ENCODE measurements at regions not wholly inside any gene's neighbourhood (a gene's known extent, or its start where the extent isn't known, plus 50 kb on each side); places are given as distances from the start of the nearest gene placed in this dataset.

- H3K4me1 Mint-ChIP-seq: no peaks in the 10 kb centered on the region
- peaks cover 11% of the 10 kb centered on the region for H3K9me3 Mint-ChIP-seq
- no peaks in the 10 kb centered on the region for H3K36me3 Mint-ChIP-seq (ENCODE audit: low read depth)
- ATAC-seq (replicated peaks): no peak
- H3K4me3 Mint-ChIP-seq: no peak overlapping the region
- H3K27me3 Mint-ChIP-seq: peaks cover 31% of the 10 kb centered on the region
- H3K27ac Mint-ChIP-seq: no peak overlapping the region
Observed at GRCh38 chr2:238973038-238973739, 125.3 kb downstream of the TWIST2 start.

- ATAC-seq (replicated peaks): no peak
- Mint-ChIP-seq H3K4me3 (no peak overlapping the region), H3K9me3 (peaks cover 11% of the 10 kb centered on the region), H3K27ac (no peak overlapping the region), H3K36me3 (ENCODE audit: low read depth) (no peaks in the 10 kb centered on the region), H3K4me1 (no peaks in the 10 kb centered on the region), H3K27me3 (peaks cover 34% of the 10 kb centered on the region)
Observed at GRCh38 chr2:238974081-238974480, 126.2 kb downstream of the TWIST2 start.

- Mint-ChIP-seq H3K9me3 (peaks cover 14% of the 10 kb centered on the region), H3K4me1 (no peaks in the 10 kb centered on the region)
- no peak for ATAC-seq (replicated peaks)
Observed at GRCh38 chr2:238974501-238975166, 126.7 kb downstream of the TWIST2 start.

GRCh38 chr2:238975408-238975807, 127.5 kb downstream of the TWIST2 start:
- Mint-ChIP-seq H3K9me3 (peaks cover 14% of the 10 kb centered on the region), H3K36me3 (ENCODE audit: low read depth) (no peaks in the 10 kb centered on the region), H3K27me3 (peaks cover 26% of the 10 kb centered on the region), H3K27ac (no peak overlapping the region), H3K4me3 (no peak overlapping the region), H3K4me1 (no peaks in the 10 kb centered on the region)
- no peak for ATAC-seq (replicated peaks)

More at GRCh38 chr2:238974501-238975166, 126.7 kb downstream of the TWIST2 start:
- no peak overlapping the region for H3K27ac Mint-ChIP-seq
- H3K27me3 Mint-ChIP-seq: peaks cover 31% of the 10 kb centered on the region
- no peaks in the 10 kb centered on the region for H3K36me3 Mint-ChIP-seq (ENCODE audit: low read depth)
- H3K4me3 Mint-ChIP-seq: no peak overlapping the region

- Mint-ChIP-seq H3K36me3 (ENCODE audit: low read depth) (no peaks in the 10 kb centered on the region), H3K27me3 (peaks cover 22% of the 10 kb centered on the region), H3K9me3 (peaks cover 14% of the 10 kb centered on the region), H3K4me3 (no peak overlapping the region), H3K27ac (no peak overlapping the region), H3K4me1 (no peaks in the 10 kb centered on the region)
- no peak for ATAC-seq (replicated peaks)
Observed at GRCh38 chr2:238978497-238978896, 130.6 kb downstream of the TWIST2 start.

- H3K9me3 Mint-ChIP-seq: peaks cover 14% of the 10 kb centered on the region
- H3K27ac Mint-ChIP-seq: no peak overlapping the region
Observed at GRCh38 chr2:238979636-238980035, 131.8 kb downstream of the TWIST2 start.

GRCh38 chr2:238985041-238985729, 137.3 kb downstream of the TWIST2 start:
- ATAC-seq (replicated peaks): no peak
- no peaks in the 10 kb centered on the region for H3K4me1 Mint-ChIP-seq
- H3K27ac Mint-ChIP-seq: no peak overlapping the region
- H3K27me3 Mint-ChIP-seq: no peaks in the 10 kb centered on the region
- no peaks in the 10 kb centered on the region for H3K9me3 Mint-ChIP-seq
- no peaks in the 10 kb centered on the region for H3K36me3 Mint-ChIP-seq (ENCODE audit: low read depth)
- no peak overlapping the region for H3K4me3 Mint-ChIP-seq

More at GRCh38 chr2:238979636-238980035, 131.8 kb downstream of the TWIST2 start:
- H3K27me3 Mint-ChIP-seq: peaks cover 18% of the 10 kb centered on the region
- no peaks in the 10 kb centered on the region for H3K36me3 Mint-ChIP-seq (ENCODE audit: low read depth)
- no peak overlapping the region for H3K4me3 Mint-ChIP-seq
- no peaks in the 10 kb centered on the region for H3K4me1 Mint-ChIP-seq
- ATAC-seq (replicated peaks): no peak

- Mint-ChIP-seq H3K27ac (no peak overlapping the region), H3K36me3 (ENCODE audit: low read depth) (no peaks in the 10 kb centered on the region), H3K27me3 (no peaks in the 10 kb centered on the region), H3K4me3 (no peak overlapping the region), H3K9me3 (no peaks in the 10 kb centered on the region), H3K4me1 (no peaks in the 10 kb centered on the region)
- no peak for ATAC-seq (replicated peaks)
Observed at GRCh38 chr2:238985931-238986446, 138.1 kb downstream of the TWIST2 start.

GRCh38 chr2:238986491-238987351, 138.8 kb downstream of the TWIST2 start:
- H3K27me3 Mint-ChIP-seq: peaks cover 6% of the 10 kb centered on the region

GRCh38 chr2:238987352-238987981, 139.6 kb downstream of the TWIST2 start:
- H3K36me3 Mint-ChIP-seq (ENCODE audit: low read depth): no peaks in the 10 kb centered on the region
- H3K4me1 Mint-ChIP-seq: no peaks in the 10 kb centered on the region
- no peak overlapping the region for H3K4me3 Mint-ChIP-seq
- ATAC-seq (replicated peaks): no peak
- peaks cover 7% of the 10 kb centered on the region for H3K27me3 Mint-ChIP-seq
- H3K27ac Mint-ChIP-seq: no peak overlapping the region
- no peaks in the 10 kb centered on the region for H3K9me3 Mint-ChIP-seq

More at GRCh38 chr2:238986491-238987351, 138.8 kb downstream of the TWIST2 start:
- H3K36me3 Mint-ChIP-seq (ENCODE audit: low read depth): no peaks in the 10 kb centered on the region
- no peak overlapping the region for H3K27ac Mint-ChIP-seq
- H3K4me3 Mint-ChIP-seq: no peak overlapping the region
- no peak for ATAC-seq (replicated peaks)
- H3K4me1 Mint-ChIP-seq: no peaks in the 10 kb centered on the region
- no peaks in the 10 kb centered on the region for H3K9me3 Mint-ChIP-seq

GRCh38 chr2:238988105-238988504, 140.2 kb downstream of the TWIST2 start:
- Mint-ChIP-seq H3K36me3 (ENCODE audit: low read depth) (no peaks in the 10 kb centered on the region), H3K4me1 (no peaks in the 10 kb centered on the region), H3K27ac (no peak overlapping the region), H3K9me3 (no peaks in the 10 kb centered on the region), H3K4me3 (no peak overlapping the region), H3K27me3 (peaks cover 7% of the 10 kb centered on the region)
- no peak for ATAC-seq (replicated peaks)

- Mint-ChIP-seq H3K27ac (no peak overlapping the region), H3K36me3 (ENCODE audit: low read depth) (no peaks in the 10 kb centered on the region), H3K9me3 (no peaks in the 10 kb centered on the region), H3K4me1 (no peaks in the 10 kb centered on the region), H3K27me3 (peaks cover 10% of the 10 kb centered on the region), H3K4me3 (no peak overlapping the region)
- ATAC-seq (replicated peaks): no peak
Observed at GRCh38 chr2:238988752-238989151, 140.9 kb downstream of the TWIST2 start.

- Mint-ChIP-seq H3K27me3 (peaks cover 15% of the 10 kb centered on the region), H3K36me3 (ENCODE audit: low read depth) (no peaks in the 10 kb centered on the region), H3K9me3 (peaks cover 6% of the 10 kb centered on the region), H3K4me1 (no peaks in the 10 kb centered on the region), H3K27ac (no peak overlapping the region), H3K4me3 (no peak overlapping the region)
- ATAC-seq (replicated peaks): no peak
Observed at GRCh38 chr2:238989484-238989883, 141.6 kb downstream of the TWIST2 start.
